Astrocyte (in vitro differentiated cells and primary cell): ENCODE measurements at regions not wholly inside any gene's neighbourhood (a gene's known extent, or its start where the extent isn't known, plus 50 kb on each side); places are given as distances from the start of the nearest gene placed in this dataset.

Experiments used
- CTCF ChIP-seq: IDR thresholded peaks from 2 replicates; pipeline ENCODE4 v1.5.1; 2011; ENCODE audit warnings: low read depth, mild to moderate bottlenecking, inconsistent platforms, low read length, moderate library complexity; ENCODE audit not compliant: insufficient read depth
- EZH2 ChIP-seq: IDR thresholded peaks from 2 replicates; pipeline ENCODE4 v1.6.1; 2012; ENCODE audit warnings: mild to moderate bottlenecking, low read length, inconsistent platforms; ENCODE audit not compliant: insufficient read depth

GRCh38 chr9:96038271-96038670 is 162.8 kb downstream of the ERCC6L2 start:
- no peak for TF ChIP-seq CTCF
- no peak for TF ChIP-seq EZH2
